SU-DHL-6 (cell line): ENCODE measurements at regions not wholly inside any gene's neighbourhood (a gene's known extent, or its start where the extent isn't known, plus 50 kb on each side); places are given as distances from the start of the nearest gene placed in this dataset.

ENCODE experiments used
- H2AFZ ChIP-seq: fragments of 200-600 bp; sonication (generic); 2 replicates; pipeline ENCODE4 v1.6.1; 2014; ENCODE audit warnings: low read depth, mild to moderate bottlenecking, moderate library complexity, mixed read lengths, antibody characterized with exemption, low read length; ENCODE audit not compliant: severe bottlenecking
- H3F3A ChIP-seq: fragments of 200-600 bp; shearing (Covaris generic); 2 replicates; pipeline ENCODE4 v1.6.0; 2016; ENCODE audit warnings: antibody characterized with exemption, mild to moderate bottlenecking; ENCODE audit not compliant: insufficient read depth
- H3K27ac ChIP-seq: fragments of 200-600 bp; sonication (generic); 2 replicates; pipeline ENCODE4 v1.5.1; 2016; ENCODE audit warnings: low read depth, mild to moderate bottlenecking, low read length, moderate library complexity, mixed read lengths
- H3K27me3 ChIP-seq: fragments of 200-600 bp; sonication (generic), shearing (Covaris generic); 2 replicates; pipeline ENCODE4 v1.6.0; 2014; ENCODE audit warnings: mild to moderate bottlenecking, low read length
- H3K36me3 ChIP-seq: fragments of 200-600 bp; sonication (generic); 2 replicates; pipeline ENCODE4 v1.6.1; 2014; ENCODE audit warnings: mild to moderate bottlenecking, low read length, mixed read lengths
- H3K4me2 ChIP-seq: fragments of 300-600, 200-600 bp; shearing (Covaris generic), sonication (generic); 2 replicates; pipeline ENCODE4 v1.6.0; 2014; ENCODE audit warnings: low read length, low read depth, mild to moderate bottlenecking; ENCODE audit not compliant: poor library complexity, severe bottlenecking
- H3K4me3 ChIP-seq: fragments of 200-600 bp; sonication (generic); 2 replicates; pipeline ENCODE4 v1.5.1; 2014; ENCODE audit warnings: antibody characterized with exemption, low read length, mild to moderate bottlenecking, mixed read lengths; ENCODE audit not compliant: insufficient read depth, poor library complexity, severe bottlenecking
- H3K79me2 ChIP-seq: fragments of 200-600 bp; sonication (generic); 2 replicates; pipeline ENCODE4 v1.6.1; 2014; ENCODE audit warnings: mild to moderate bottlenecking, low read length, moderate library complexity; ENCODE audit not compliant: insufficient read depth
- H3K9ac ChIP-seq: fragments of 200-600 bp; sonication (generic); 2 replicates; pipeline ENCODE4 v1.7.0; 2014; ENCODE audit warnings: mild to moderate bottlenecking, low read length
- H3K9me2 ChIP-seq: fragments of 200-600 bp; sonication (generic); replicated peaks from 2 replicates; pipeline ENCODE4 v1.6.1; 2014; ENCODE audit warnings: low read length; ENCODE audit not compliant: insufficient read depth
- H3K9me3 ChIP-seq: fragments of 200-600 bp; sonication (generic); 2 replicates; pipeline ENCODE4 v1.6.1; 2014; ENCODE audit warnings: low read length, mixed read lengths; ENCODE audit not compliant: insufficient read depth
- H4K20me1 ChIP-seq: fragments of 200-600 bp; sonication (generic); 2 replicates; pipeline ENCODE4 v1.6.1; 2014; ENCODE audit warnings: low read depth, mild to moderate bottlenecking, antibody characterized with exemption, low read length, moderate library complexity, mixed read lengths
- CTCF ChIP-seq: fragments of 200-600 bp; sonication (generic); IDR thresholded peaks from one replicate; pipeline ENCODE4 v1.5.1; 2017; ENCODE audit warnings: antibody characterized with exemption, mild to moderate bottlenecking, low read length, moderate library complexity; ENCODE audit not compliant: insufficient read depth, poor library complexity, severe bottlenecking
- EZH2phosphoT487 ChIP-seq: fragments of 200-600 bp; sonication (generic), shearing (Covaris generic); conservative IDR thresholded peaks from 2 replicates; pipeline ENCODE4 v1.6.1; 2018; ENCODE audit warnings: mild to moderate bottlenecking, antibody characterized with exemption, low read length, moderate library complexity, mixed read lengths

GRCh38 chr10:14397066-14397465 is 66.3 kb upstream of the FRMD4A start:
- Histone ChIP-seq H3K36me3 (no peaks in the 10 kb centered on the region), H3K4me3 (no peak overlapping the region), H3F3A (no peaks in the 10 kb centered on the region), H3K9ac (no peak overlapping the region), H3K27me3 (no peaks in the 10 kb centered on the region; the same call in 1 of the 2 replicates), H3K9me2 (no peaks in the 10 kb centered on the region), H3K79me2 (no peaks in the 10 kb centered on the region), H3K4me2 (no peak overlapping the region), H4K20me1 (no peaks in the 10 kb centered on the region), H2AFZ (no peak overlapping the region), H3K9me3 (no peaks in the 10 kb centered on the region), H3K27ac (no peak overlapping the region)
- TF ChIP-seq EZH2phosphoT487 (no peak), CTCF (no peak)

GRCh38 chr10:14396411-14397048 is 65.8 kb upstream of the FRMD4A start:
- no peak overlapping the region for H2AFZ ChIP-seq
- H3K27ac ChIP-seq: no peak overlapping the region
- H3K4me3 ChIP-seq: no peak overlapping the region
- H3K79me2 ChIP-seq: no peaks in the 10 kb centered on the region
- H3K9me2 ChIP-seq: no peaks in the 10 kb centered on the region
- H3K9ac ChIP-seq: no peak overlapping the region
- H3K36me3 ChIP-seq: no peaks in the 10 kb centered on the region
- no peak overlapping the region for H3K4me2 ChIP-seq
- no peaks in the 10 kb centered on the region for H4K20me1 ChIP-seq
- no peaks in the 10 kb centered on the region for H3F3A ChIP-seq
- H3K9me3 ChIP-seq: no peaks in the 10 kb centered on the region
- TF ChIP-seq EZH2phosphoT487 (no peak), CTCF (no peak)
- H3K27me3 ChIP-seq: no peaks in the 10 kb centered on the region; the same call in 1 of the 2 replicates

- TF ChIP-seq EZH2phosphoT487 (no peak), CTCF (no peak)
These were observed 63.5 kb upstream of the FRMD4A start for GRCh38 chr10:14394179-14394578.

More at GRCh38 chr10:14394179-14394578, 63.5 kb upstream of the FRMD4A start:
- no peaks in the 10 kb centered on the region for H3K9me2 ChIP-seq
- H3K9me3 ChIP-seq: no peaks in the 10 kb centered on the region
- H3K36me3 ChIP-seq: no peaks in the 10 kb centered on the region
- no peak overlapping the region for H3K4me2 ChIP-seq
- no peaks in the 10 kb centered on the region; the same call in 1 of the 2 replicates for H3K27me3 ChIP-seq
- H3K27ac ChIP-seq: no peak overlapping the region
- no peaks in the 10 kb centered on the region for H3K79me2 ChIP-seq
- no peaks in the 10 kb centered on the region for H4K20me1 ChIP-seq
- H3K9ac ChIP-seq: no peak overlapping the region
- H3F3A ChIP-seq: no peaks in the 10 kb centered on the region
- H3K4me3 ChIP-seq: no peak overlapping the region
- H2AFZ ChIP-seq: no peak overlapping the region
